ENCODE measurements at regions not wholly inside any gene's neighbourhood (a gene's known extent, or its start where the extent isn't known, plus 50 kb on each side); places are given as distances from the start of the nearest gene placed in this dataset.

DNA sequence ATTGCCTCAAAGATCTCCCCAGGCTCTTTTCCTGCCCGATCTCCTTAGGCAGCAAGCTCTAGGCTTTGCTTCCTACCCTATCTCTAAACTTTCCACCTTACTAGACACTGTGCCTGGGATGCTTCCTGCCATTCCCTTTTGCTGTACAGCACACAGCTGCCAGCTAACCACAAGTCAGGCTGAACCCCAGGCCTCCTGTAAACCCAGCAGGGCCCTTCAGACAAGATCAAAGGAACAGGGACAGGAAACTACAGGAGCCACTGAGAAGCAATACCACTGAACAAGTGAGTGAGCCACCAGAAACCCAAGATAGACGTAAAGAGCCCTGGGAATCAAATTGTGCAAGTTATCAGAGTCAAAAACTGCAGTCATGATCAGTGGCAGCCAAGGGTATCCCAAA lies 180.7 kb downstream of the SUCLG1 start:
- POLR2A ChIA-PET, result no interaction called here
- ATAC-seq (no peak), DNase-seq (ENCODE audit: low read depth in 1 of 2, low spot score in 1 of 2) (no peak), FAIRE-seq (no peak)
- Histone ChIP-seq H3K9me3 (no peaks in the 10 kb centered on the region), H3K4me3 (no peak overlapping the region), H3K4me1 (no peaks in the 10 kb centered on the region), H3K4me2 (no peak overlapping the region), H3K27ac (no peak overlapping the region)
- CTCF ChIA-PET, result interaction anchor here (0.8 kb wide), 1 partner anchor 485 kb away, joined by 3 read pairs; no protein-coding TSS in a partner anchor
- TF ChIP-seq SMC3 (IDR thresholded peaks at IDR 0.05) (no peak), EHF (CRISPR knock-in tag; IDR thresholded peaks at IDR 0.05) (no peak), NR3C1 (IDR thresholded peaks at IDR 0.05) (no peak), ZFP36 (IDR thresholded peaks at IDR 0.05; ENCODE audit: borderline replicate concordance, partially characterized antibody) (no peak), SREBF2 (IDR thresholded peaks at IDR 0.05) (no peak), GATA3 (IDR thresholded peaks at IDR 0.05; ENCODE audit: borderline replicate concordance) (no peak), HEYL (CRISPR knock-in tag; IDR thresholded peaks at IDR 0.05) (no peak)
- TF ChIP-seq, protein P1, sequence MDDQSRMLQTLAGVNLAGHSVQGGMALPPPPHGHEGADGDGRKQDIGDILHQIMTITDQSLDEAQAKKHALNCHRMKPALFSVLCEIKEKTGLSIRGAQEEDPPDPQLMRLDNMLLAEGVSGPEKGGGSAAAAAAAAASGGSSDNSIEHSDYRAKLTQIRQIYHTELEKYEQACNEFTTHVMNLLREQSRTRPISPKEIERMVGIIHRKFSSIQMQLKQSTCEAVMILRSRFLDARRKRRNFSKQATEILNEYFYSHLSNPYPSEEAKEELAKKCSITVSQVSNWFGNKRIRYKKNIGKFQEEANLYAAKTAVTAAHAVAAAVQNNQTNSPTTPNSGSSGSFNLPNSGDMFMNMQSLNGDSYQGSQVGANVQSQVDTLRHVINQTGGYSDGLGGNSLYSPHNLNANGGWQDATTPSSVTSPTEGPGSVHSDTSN (IDR thresholded peaks at IDR 0.05), result no peak
- TF ChIP-seq, protein P2, sequence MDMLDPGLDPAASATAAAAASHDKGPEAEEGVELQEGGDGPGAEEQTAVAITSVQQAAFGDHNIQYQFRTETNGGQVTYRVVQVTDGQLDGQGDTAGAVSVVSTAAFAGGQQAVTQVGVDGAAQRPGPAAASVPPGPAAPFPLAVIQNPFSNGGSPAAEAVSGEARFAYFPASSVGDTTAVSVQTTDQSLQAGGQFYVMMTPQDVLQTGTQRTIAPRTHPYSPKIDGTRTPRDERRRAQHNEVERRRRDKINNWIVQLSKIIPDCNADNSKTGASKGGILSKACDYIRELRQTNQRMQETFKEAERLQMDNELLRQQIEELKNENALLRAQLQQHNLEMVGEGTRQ (IDR thresholded peaks at IDR 0.05), result no peak
- 9% methylated on average over 2 of the region's 2 CpGs for WGBS (ENCODE audit: missing lambda C conversion rate)

DNA sequence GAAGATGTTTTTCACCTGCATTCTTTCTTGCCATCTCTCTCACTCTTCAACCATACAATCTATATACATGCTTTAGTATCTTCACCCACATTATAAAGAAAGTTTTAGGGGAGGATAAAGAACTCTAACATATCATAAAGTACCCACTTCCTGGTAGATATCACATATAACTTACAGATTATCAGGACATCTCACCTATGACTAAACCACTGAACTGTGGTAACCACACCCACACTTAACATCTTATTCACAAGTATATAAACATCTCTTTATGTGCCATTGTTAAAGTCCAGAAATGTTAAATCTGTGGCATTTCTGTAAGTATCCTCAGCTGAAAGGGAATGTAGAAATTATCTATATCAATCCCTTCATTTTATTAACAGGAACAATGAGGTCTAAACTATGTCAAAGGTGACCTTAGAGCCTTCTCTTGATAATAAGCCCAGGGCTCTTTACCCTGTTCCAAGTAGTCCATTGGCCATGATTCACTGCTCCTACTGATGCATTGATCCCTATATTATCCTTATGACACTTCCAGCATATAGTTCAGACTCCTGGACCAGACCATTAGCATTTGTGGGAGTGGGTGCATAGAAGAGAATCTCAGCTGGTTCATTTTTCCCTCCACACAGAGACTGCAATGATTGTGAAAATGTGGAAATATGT lies 182.4 kb downstream of the SUCLG1 start:
- no peak for TF ChIP-seq ESRRA (IDR thresholded peaks at IDR 0.05; ENCODE audit: borderline replicate concordance, low read length)
- no peak for TF ChIP-seq BHLHE40 (IDR thresholded peaks at IDR 0.05; ENCODE audit: low read depth, low read length)
- TF ChIP-seq ZSCAN20 (CRISPR knock-in tag; IDR thresholded peaks at IDR 0.05), result no peak
- TF ChIP-seq PHF8 (IDR thresholded peaks at IDR 0.05; ENCODE audit: borderline replicate concordance, low read depth), result no peak
- TF ChIP-seq, protein P3, sequence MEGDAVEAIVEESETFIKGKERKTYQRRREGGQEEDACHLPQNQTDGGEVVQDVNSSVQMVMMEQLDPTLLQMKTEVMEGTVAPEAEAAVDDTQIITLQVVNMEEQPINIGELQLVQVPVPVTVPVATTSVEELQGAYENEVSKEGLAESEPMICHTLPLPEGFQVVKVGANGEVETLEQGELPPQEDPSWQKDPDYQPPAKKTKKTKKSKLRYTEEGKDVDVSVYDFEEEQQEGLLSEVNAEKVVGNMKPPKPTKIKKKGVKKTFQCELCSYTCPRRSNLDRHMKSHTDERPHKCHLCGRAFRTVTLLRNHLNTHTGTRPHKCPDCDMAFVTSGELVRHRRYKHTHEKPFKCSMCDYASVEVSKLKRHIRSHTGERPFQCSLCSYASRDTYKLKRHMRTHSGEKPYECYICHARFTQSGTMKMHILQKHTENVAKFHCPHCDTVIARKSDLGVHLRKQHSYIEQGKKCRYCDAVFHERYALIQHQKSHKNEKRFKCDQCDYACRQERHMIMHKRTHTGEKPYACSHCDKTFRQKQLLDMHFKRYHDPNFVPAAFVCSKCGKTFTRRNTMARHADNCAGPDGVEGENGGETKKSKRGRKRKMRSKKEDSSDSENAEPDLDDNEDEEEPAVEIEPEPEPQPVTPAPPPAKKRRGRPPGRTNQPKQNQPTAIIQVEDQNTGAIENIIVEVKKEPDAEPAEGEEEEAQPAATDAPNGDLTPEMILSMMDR (IDR thresholded peaks at IDR 0.05), result no peak
- TF ChIP-seq, protein P4, sequence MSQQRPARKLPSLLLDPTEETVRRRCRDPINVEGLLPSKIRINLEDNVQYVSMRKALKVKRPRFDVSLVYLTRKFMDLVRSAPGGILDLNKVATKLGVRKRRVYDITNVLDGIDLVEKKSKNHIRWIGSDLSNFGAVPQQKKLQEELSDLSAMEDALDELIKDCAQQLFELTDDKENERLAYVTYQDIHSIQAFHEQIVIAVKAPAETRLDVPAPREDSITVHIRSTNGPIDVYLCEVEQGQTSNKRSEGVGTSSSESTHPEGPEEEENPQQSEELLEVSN (IDR thresholded peaks at IDR 0.05; ENCODE audit: borderline replicate concordance, low read depth), result no peak
- TF ChIP-seq CBX2 (IDR thresholded peaks at IDR 0.05; ENCODE audit: borderline replicate concordance, low read depth), result no peak
- no peak for TF ChIP-seq ZFP36 (IDR thresholded peaks at IDR 0.05; ENCODE audit: borderline replicate concordance, partially characterized antibody)
- no peak for TF ChIP-seq CBX8 (IDR thresholded peaks at IDR 0.05)
- TF ChIP-seq MAZ (IDR thresholded peaks at IDR 0.05; ENCODE audit: borderline replicate concordance, low read depth, low read length), result no peak
- no peak for TF ChIP-seq RARB (CRISPR knock-in tag; IDR thresholded peaks at IDR 0.05)
- no peak for TF ChIP-seq NR3C1 (IDR thresholded peaks at IDR 0.05)
- Histone ChIP-seq H3K4me2 (no peak overlapping the region), H3K4me3 (no peak overlapping the region), H3K9me3 (no peaks in the 10 kb centered on the region), H3K27ac (no peak overlapping the region), H3K4me1 (no peaks in the 10 kb centered on the region)
- ATAC-seq (no peak), FAIRE-seq (no peak), DNase-seq (ENCODE audit: low read depth in 1 of 2, low spot score in 1 of 2) (no peak)
- CTCF ChIA-PET, result no interaction called here
- POLR2A ChIA-PET, result no interaction called here

DNA sequence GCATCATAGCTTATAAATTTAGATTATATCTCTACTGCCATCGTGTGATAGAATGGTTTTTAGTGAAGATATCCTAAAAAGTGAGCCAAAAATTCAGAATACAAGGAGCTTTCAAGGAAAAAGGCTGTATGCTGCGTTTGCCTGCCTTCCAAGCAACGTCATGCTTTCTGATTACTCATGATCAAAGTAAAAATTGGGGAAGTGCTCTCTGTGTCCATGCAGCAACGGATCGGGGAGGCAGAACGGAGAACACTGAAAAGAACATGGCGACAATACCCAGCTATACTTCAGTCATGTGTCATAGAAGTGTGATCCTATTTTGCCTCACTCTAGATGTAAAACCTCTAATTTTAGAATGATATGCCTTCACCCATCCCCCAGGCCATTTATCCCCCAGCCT lies 185.7 kb downstream of the SUCLG1 start:
- H3K4me1 ChIP-seq, result no peaks in the 10 kb centered on the region
- ATAC-seq (no peak), DNase-seq (ENCODE audit: low read depth in 1 of 2, low spot score in 1 of 2) (no peak), FAIRE-seq (no peak)
- no peaks in the 10 kb centered on the region for H3K9me3 ChIP-seq
- WGBS (ENCODE audit: missing lambda C conversion rate), result 14% methylated on average over 7 of the region's 7 CpGs
- CTCF ChIA-PET, result interaction anchor here (1.3 kb wide), 1 partner anchor 11 kb away, joined by 3 read pairs; no protein-coding TSS in a partner anchor
- POLR2A ChIA-PET, result no interaction called here
- no peak overlapping the region for H3K4me3 ChIP-seq
- TF ChIP-seq, protein P5, sequence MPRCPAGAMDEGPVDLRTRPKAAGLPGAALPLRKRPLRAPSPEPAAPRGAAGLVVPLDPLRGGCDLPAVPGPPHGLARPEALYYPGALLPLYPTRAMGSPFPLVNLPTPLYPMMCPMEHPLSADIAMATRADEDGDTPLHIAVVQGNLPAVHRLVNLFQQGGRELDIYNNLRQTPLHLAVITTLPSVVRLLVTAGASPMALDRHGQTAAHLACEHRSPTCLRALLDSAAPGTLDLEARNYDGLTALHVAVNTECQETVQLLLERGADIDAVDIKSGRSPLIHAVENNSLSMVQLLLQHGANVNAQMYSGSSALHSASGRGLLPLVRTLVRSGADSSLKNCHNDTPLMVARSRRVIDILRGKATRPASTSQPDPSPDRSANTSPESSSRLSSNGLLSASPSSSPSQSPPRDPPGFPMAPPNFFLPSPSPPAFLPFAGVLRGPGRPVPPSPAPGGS (IDR thresholded peaks at IDR 0.05), result no peak
- no peak for TF ChIP-seq SMC3 (IDR thresholded peaks at IDR 0.05)
- TF ChIP-seq HOXB13 (CRISPR knock-in tag; IDR thresholded peaks at IDR 0.05; ENCODE audit: low read depth), result no peak
- no peak for TF ChIP-seq MYC (IDR thresholded peaks at IDR 0.05; ENCODE audit: borderline replicate concordance, low read length)
- TF ChIP-seq ESRRA (IDR thresholded peaks at IDR 0.05; ENCODE audit: borderline replicate concordance, low read length), result no peak
- TF ChIP-seq ZC3H11A (IDR thresholded peaks at IDR 0.05), result no peak
- no peak for TF ChIP-seq RARB (CRISPR knock-in tag; IDR thresholded peaks at IDR 0.05)
- TF ChIP-seq MAFK (IDR thresholded peaks at IDR 0.05; ENCODE audit: partially characterized antibody), result no peak
- TF ChIP-seq, protein P6, sequence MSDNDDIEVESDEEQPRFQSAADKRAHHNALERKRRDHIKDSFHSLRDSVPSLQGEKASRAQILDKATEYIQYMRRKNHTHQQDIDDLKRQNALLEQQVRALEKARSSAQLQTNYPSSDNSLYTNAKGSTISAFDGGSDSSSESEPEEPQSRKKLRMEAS (IDR thresholded peaks at IDR 0.05), result no peak
- no peak for TF ChIP-seq KDM5A (IDR thresholded peaks at IDR 0.05)
- no peak for TF ChIP-seq ZFP36 (IDR thresholded peaks at IDR 0.05; ENCODE audit: borderline replicate concordance, partially characterized antibody)
- no peak overlapping the region for H3K27ac ChIP-seq
- no peak overlapping the region for H3K4me2 ChIP-seq
